ENCODE measurements at regions not wholly inside any gene's neighbourhood (a gene's known extent, or its start where the extent isn't known, plus 50 kb on each side); places are given as distances from the start of the nearest gene placed in this dataset.

- FAIRE-seq (no peak), ATAC-seq (no peak), DNase-seq (ENCODE audit: low read depth in 1 of 2, low spot score in 1 of 2) (no peak)
- no peak overlapping the region for H3K27ac ChIP-seq
- POLR2A ChIA-PET = no interaction called here
- no peak overlapping the region for H3K4me3 ChIP-seq
- CTCF ChIA-PET = no interaction called here
- H3K4me2 ChIP-seq = no peak overlapping the region
- TF ChIP-seq CEBPB (IDR thresholded peaks at IDR 0.05) = peak; percentile 10 to 56; a peak in 3 of 4 replicates
- no peak for TF ChIP-seq ZNF302 (CRISPR knock-in tag; IDR thresholded peaks at IDR 0.05)
- TF ChIP-seq, protein P1, sequence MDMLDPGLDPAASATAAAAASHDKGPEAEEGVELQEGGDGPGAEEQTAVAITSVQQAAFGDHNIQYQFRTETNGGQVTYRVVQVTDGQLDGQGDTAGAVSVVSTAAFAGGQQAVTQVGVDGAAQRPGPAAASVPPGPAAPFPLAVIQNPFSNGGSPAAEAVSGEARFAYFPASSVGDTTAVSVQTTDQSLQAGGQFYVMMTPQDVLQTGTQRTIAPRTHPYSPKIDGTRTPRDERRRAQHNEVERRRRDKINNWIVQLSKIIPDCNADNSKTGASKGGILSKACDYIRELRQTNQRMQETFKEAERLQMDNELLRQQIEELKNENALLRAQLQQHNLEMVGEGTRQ (IDR thresholded peaks at IDR 0.05) = no peak
- TF ChIP-seq POLR2AphosphoS2 (conservative IDR thresholded peaks at IDR 0.05; ENCODE audit: low read length) = no peak
- TF ChIP-seq RCOR1 (IDR thresholded peaks at IDR 0.05; ENCODE audit: low read depth, low read length) = no peak
- no peak for TF ChIP-seq CHD2 (IDR thresholded peaks at IDR 0.05; ENCODE audit: low read length, partially characterized antibody)
- TF ChIP-seq, protein P2, sequence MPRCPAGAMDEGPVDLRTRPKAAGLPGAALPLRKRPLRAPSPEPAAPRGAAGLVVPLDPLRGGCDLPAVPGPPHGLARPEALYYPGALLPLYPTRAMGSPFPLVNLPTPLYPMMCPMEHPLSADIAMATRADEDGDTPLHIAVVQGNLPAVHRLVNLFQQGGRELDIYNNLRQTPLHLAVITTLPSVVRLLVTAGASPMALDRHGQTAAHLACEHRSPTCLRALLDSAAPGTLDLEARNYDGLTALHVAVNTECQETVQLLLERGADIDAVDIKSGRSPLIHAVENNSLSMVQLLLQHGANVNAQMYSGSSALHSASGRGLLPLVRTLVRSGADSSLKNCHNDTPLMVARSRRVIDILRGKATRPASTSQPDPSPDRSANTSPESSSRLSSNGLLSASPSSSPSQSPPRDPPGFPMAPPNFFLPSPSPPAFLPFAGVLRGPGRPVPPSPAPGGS (IDR thresholded peaks at IDR 0.05) = no peak
- no peak for TF ChIP-seq SREBF2 (IDR thresholded peaks at IDR 0.05)
- TF ChIP-seq BHLHE40 (IDR thresholded peaks at IDR 0.05; ENCODE audit: low read depth, low read length) = no peak
- no peaks in the 10 kb centered on the region for H3K4me1 ChIP-seq
- no peaks in the 10 kb centered on the region for H3K9me3 ChIP-seq
- 11% methylated on average over 7 of the region's 8 CpGs for WGBS (ENCODE audit: missing lambda C conversion rate)
Measured at GRCh38 chr4:54550395-54551171, 107.2 kb upstream of the KIT start.

- 26% methylated on average over 5 of the region's 5 CpGs for WGBS (ENCODE audit: missing lambda C conversion rate)
- no peak overlapping the region for H3K27ac ChIP-seq
- FAIRE-seq (no peak), DNase-seq (ENCODE audit: low read depth in 1 of 2, low spot score in 1 of 2) (no peak), ATAC-seq (no peak)
- no peak overlapping the region for H3K4me2 ChIP-seq
- ChIA-PET CTCF (no interaction called here), POLR2A (no interaction called here)
- no peak for TF ChIP-seq RFX5 (IDR thresholded peaks at IDR 0.05)
- TF ChIP-seq POLR2AphosphoS2 (conservative IDR thresholded peaks at IDR 0.05; ENCODE audit: low read length) = no peak
- no peak for TF ChIP-seq RAD21 (conservative IDR thresholded peaks at IDR 0.05 in 1 of 2, IDR thresholded peaks at IDR 0.05 in 1 of 2)
- TF ChIP-seq FOSL2 (IDR thresholded peaks at IDR 0.05) = no peak
- no peak for TF ChIP-seq FOSL2 (CRISPR knock-in tag; IDR thresholded peaks at IDR 0.05)
- no peak for TF ChIP-seq EHMT2 (IDR thresholded peaks at IDR 0.05; ENCODE audit: low read depth)
- no peak for TF ChIP-seq MAFK (IDR thresholded peaks at IDR 0.05; ENCODE audit: partially characterized antibody)
- TF ChIP-seq TP53 (CRISPR knock-in tag; IDR thresholded peaks at IDR 0.05) = no peak
- no peak for TF ChIP-seq CEBPB (IDR thresholded peaks at IDR 0.05)
- TF ChIP-seq CHD2 (IDR thresholded peaks at IDR 0.05; ENCODE audit: low read length, partially characterized antibody) = no peak
- TF ChIP-seq, protein P2 (IDR thresholded peaks at IDR 0.05) = no peak
- no peak for TF ChIP-seq ELK1 (IDR thresholded peaks at IDR 0.05; ENCODE audit: low read depth, low read length)
- TF ChIP-seq ESRRA (IDR thresholded peaks at IDR 0.05; ENCODE audit: borderline replicate concordance, low read length) = no peak
- TF ChIP-seq HMGXB4 (CRISPR knock-in tag; IDR thresholded peaks at IDR 0.05; ENCODE audit: borderline replicate concordance) = no peak
- no peak for TF ChIP-seq REST (IDR thresholded peaks at IDR 0.05)
- no peak for TF ChIP-seq HEYL (CRISPR knock-in tag; IDR thresholded peaks at IDR 0.05)
- no peak for TF ChIP-seq ZSCAN20 (CRISPR knock-in tag; IDR thresholded peaks at IDR 0.05)
- no peak for TF ChIP-seq ZC3H11A (IDR thresholded peaks at IDR 0.05)
- TF ChIP-seq CBX8 (IDR thresholded peaks at IDR 0.05) = no peak
- H3K4me1 ChIP-seq = no peaks in the 10 kb centered on the region
- no peaks in the 10 kb centered on the region for H3K9me3 ChIP-seq
- H3K4me3 ChIP-seq = no peak overlapping the region
Measured at GRCh38 chr4:54553001-54553400, 104.8 kb upstream of the KIT start.

Measured in A549 (cell line).